Glomerular visceral epithelial cell (primary cell): ENCODE measurements at regions not wholly inside any gene's neighbourhood (a gene's known extent, or its start where the extent isn't known, plus 50 kb on each side); places are given as distances from the start of the nearest gene placed in this dataset.
"Not testable (repeated sequence)": the region's sequence is repeated elsewhere in the genome, so short reads cannot be mapped to it uniquely, and the experiment has no call there.

Source experiments
- DNase-seq: peaks from one replicate; pipeline ENCODE4 v3.0.0-alpha.2; 2016; ENCODE audit errors: extremely low spot score

DNA sequence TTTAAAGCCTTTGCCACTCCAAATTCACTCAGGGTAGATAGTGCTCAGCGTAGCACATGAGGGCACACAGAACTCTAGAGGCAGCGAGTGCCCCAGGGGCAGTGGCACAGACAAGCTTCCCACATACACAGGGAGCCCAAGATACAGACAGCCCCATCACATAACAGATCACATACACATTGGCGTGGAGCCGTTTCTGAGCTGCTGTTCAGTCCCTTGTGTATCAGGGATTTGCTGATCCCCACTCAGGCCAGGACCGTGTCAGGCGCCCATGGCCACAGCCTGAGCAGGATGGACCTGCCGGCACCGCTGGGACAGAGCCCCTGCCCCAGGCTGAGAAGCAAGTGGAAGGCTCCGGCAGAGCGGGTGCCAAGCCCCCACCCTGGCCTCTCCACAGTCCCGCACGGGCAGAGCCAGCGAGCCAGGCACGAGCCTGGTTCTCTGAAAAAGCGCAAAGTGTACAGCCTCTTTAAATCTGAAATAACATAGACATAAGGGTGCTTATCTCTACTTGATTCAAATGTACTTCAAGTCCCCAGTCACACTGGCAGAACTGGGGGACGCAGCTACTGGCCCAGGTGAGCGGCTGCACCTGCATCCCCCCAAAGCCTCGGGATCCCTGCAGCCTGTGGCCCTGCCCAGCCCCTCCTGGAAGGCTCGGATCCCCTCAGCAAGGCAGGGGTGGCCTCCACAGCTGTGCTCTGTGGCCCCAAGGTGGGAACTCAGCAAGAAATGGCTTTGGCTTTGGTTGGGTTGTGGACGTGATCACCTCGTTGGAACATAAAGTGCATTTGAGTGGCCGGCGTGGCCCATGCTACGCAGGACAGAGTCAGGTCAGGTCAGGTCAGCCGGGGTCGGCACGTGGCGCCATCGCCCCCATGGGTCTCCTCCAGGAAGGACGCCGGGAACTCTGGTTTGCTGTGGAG lies 231.3 kb downstream of the ERMARD start:
- no peak for DNase-seq

GRCh38 chr6:169981969-169982368 lies 230.5 kb downstream of the ERMARD start:
- DNase-seq, result no peak

DNA sequence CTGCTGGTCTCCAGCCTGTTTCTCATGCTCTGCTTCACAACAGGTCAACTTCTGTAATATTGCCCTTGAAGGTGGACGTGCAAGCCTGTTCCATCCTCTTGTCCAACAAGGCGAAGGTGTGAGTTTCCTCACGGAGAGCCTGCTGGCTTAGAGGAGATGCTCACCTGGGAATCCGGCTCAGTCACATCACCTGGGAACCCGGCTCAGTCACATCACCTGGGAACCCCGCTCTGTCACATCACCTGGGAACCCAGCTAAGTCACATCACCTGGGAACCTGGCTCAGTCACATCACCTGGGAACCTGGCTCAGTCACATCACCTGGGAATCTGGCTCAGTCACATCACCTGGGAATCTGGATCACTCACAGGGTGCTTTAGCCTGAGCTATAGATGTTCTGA lies 230.1 kb downstream of the ERMARD start:
- DNase-seq, result no peak

GRCh38 chr6:169980826-169981450 lies 229.5 kb downstream of the ERMARD start:
- no peak for DNase-seq

DNA sequence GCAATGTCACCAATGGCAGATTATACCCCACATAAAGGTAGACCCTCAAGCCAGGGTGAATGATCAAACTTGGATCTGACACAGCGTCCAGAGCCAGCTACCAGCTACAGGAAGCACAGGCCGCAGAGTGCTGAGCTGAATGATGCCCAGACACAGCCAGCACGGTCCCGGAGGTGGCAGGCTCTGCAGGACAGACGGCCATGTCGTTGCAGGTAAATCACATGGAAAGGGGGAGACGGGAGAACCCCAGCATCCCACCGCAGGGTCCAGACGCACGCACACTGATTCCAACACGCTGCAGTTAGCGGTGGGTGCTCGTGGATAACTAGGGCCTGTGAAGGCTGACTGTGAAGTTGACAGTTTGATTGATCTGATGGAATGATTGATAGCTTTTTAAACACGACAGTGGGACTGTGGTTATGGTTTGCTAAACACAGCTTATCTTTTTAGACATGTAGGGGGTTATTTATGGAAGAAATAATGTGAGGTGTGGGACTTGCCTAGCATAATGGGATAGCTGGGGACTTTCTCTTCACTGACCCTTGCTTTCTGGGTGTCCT lies 228.5 kb downstream of the ERMARD start:
- no peak for DNase-seq

- no peak for DNase-seq
Observed at GRCh38 chr6:169978615-169979161, 227.3 kb downstream of the ERMARD start.

- DNase-seq, result no peak
Observed at GRCh38 chr6:169977434-169978265, 226.2 kb downstream of the ERMARD start.

DNA sequence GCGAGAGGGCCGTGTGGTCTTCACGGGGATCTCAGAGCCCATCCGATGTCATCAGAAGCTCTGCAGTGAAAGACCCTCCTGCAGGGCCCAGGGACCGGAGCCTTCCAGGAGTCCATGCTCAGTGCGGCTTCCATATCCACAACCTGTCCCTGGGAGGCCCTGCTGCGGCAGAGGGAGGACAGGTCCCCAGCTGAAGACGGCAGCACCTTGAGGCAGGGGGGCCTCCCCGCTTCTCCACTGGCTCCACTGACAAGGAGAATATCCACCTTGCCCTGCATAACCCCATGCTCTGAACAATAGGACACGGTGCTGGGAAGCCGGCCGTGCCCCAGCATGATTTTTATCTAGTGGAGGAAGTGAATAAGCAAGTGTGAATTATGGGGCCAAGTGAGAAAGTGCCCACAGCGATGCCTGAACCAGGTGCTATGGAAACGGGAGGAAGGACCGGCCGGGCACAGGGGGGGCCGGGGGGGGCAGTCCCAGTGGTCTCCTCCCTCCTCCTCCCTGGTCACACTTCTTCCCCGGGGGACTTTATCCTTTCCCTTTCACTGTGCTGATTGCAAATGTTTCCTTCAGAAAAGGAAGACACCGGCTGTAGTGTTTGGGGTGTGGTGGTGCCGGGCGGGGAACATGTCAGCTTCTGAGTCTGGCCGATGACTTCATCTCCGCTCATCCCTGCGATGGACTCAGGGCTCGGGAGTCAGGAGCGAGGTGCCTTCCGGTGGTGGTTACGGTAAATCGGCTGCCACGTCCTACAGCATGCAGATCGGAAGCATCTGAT lies 225.1 kb downstream of the ERMARD start:
- DNase-seq, result no peak

DNA sequence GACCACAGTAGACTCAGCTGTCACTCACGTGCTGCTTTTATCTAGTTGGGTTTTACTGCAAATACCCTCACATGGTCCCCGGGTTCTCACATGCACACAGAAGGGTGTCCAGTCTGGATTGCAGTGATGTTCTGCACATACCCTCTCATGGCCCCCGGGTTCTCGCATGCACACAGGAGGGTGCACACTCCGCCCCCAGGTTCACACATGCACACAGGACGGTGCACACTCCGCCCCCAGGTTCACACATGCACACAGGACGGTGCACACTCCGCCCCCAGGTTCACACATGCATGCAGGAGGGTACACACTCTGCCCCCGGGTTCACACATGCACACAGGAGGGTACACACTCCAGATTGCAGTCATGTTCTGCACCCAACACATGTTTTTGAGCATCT lies 224.3 kb downstream of the ERMARD start:
- no peak for DNase-seq

GRCh38 chr6:169975286-169975685 lies 223.9 kb downstream of the ERMARD start:
- no peak for DNase-seq

DNA sequence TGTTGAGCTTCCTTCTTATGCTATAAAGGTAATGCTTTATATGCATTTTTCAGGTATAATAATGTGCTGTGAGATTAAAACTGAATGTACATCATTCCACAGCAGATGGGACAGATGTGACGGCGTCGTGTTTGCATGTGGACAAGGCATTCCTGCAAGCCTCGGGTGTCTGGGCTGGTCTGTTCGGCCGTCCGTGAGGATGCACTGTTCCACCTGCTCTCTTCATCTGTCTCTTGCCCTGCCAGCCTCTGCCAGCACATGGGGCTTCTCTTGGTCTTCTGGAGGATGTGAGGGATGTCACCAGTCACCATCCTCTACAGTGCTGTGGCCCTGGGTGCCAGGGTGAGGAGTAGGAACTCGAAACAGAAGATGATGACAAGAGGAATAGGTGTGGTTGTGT lies 223.2 kb downstream of the ERMARD start:
- no peak for DNase-seq

DNA sequence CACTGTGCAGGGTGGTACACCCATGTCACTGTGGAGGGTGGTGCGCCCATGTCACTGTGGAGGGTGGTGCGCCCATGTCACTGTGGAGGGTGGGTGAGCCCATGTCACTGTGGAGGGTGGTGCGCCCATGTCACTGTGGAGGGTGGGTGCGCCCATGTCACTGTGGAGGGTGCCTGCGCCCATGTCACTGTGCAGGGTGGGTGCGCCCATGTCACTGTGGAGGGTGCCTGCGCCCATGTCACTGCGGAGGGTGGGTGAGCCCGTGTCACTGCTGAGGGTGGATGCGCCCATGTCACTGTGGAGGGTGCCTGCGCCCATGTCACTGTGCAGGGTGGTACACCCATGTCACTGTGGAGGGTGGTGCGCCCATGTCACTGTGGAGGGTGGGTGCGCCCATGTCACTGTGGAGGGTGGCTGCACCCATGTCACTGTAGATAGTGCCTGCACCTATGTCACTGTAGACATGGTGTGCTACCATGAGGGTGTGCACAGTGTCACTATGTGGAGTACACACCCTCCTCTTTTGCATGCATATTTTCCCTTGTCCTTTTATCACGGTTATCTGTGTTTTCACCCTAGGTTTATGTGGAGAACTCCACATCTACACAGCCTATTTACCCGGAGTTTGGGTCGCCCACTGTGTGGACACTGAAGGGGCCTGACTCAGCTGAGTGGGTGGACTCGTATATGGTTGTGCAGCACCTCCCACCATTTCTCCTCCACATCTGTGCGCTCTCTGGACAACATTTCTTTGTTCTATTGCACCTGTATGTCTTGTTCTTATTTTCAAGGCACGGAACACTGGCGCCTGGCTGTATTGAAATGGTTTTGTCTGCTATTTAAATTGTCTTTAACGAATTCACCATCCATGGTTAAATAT lies 222.4 kb downstream of the ERMARD start:
- DNase-seq, result not testable (repeated sequence)

GRCh38 chr6:169972736-169973135 lies 221.3 kb downstream of the ERMARD start:
- DNase-seq, result no peak

DNA sequence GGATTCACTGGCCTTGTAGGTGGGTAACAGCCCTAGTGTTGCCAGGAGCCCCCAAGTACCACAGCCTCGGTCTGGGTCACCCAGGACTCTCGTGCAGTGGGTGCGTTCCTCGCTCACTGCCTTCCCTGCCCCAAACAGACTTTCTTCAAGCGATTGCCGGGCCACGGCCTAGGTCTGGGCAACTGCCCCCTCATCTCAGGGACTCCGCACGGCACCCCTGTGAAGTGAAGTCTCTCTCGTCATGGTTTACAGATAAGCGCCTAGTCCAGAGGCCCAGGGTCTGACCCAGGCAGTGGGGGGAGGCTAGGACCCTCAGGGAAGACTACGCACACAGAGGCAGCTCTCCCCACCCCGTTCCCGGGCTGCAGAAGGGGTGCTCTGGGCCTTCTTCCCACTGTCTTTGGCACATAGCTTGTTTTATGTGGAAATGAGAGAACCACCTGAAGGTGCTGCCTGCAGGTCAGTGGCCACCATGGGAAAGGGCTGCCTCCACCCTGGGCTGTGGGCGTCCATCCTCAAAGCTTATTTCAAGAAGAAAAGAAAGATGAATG lies 220.8 kb downstream of the ERMARD start:
- no peak for DNase-seq

DNA sequence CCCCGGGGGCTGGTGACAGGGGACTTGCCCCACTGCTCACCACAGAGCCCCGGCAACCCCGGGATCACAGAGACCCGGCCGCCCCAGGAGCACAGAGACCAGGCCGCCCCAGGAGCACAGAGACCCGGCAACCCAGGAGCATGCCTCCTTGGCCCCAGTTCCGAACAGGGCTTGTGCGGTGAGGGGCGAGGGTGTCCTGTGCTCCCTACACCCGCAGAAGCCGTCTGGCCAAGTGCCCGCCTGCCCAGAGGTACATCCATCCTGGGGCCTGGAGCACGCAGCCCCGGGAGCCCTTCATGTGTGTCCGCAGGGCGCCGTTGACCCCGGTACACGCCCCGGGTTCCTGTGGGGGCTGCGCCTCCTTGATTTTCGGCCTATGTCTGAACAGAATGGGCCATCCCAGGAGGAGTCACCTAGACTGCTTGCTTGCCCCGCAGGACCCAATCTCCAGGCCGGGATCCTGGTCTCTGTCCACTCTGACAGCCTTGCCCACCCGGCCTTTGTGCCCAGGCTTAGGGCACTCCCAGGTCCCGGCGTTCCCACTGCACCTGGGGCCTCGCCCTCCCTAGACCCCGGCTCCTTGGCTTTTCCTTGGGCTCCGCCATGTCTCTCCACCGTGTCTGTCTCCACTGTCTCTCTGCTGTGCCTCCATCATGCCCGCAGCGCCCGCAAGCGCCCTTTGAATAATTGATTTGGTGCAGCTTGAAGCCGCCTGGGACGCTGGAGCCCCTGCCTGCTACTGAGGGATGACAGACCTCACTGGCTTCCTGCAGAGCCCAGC lies 219.8 kb downstream of the ERMARD start:
- no peak for DNase-seq

DNA sequence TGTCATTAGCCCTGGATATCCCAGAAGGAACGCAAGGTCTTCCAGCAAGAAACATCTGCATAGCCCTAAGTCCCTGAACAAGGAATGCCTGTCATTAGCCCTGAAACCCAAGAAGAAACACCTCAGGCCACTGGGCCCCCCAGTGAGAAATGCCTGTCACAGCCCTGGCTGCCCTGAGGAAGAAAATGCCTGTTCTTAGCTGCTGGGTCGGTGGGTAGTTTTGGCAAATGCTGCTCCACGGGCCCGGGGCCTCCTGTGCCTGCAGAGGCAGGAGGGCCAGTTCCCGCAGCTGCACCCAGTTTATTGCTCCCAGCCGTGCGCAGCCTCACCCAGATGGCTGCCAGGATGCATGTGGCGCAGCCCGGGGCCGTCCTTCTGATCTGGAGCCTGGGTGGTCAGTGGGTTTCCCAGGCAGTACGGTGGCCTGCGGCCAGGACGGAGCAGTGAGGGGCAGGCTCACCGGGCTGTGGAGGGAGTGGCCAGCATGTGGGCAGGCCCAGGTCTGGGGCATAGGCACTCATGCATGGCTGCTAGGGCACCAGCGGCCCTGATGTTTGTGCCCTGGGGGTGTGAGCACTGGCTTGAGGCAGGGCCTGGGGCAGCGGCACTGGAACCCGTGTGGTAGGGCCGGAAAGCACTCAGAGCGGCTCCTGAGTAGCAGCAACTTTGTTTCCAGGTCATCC lies 219.0 kb downstream of the ERMARD start:
- DNase-seq, result no peak

GRCh38 chr6:169969372-169970099 lies 218.1 kb downstream of the ERMARD start:
- DNase-seq, result no peak
